ENCODE measurements at regions not wholly inside any gene's neighbourhood (a gene's known extent, or its start where the extent isn't known, plus 50 kb on each side); places are given as distances from the start of the nearest gene placed in this dataset.

- no peak for DNase-seq (ENCODE audit: low read depth)
These were observed 126.0 kb upstream of the IL12B start for GRCh38 chr5:159456261-159456660.

- peak; percentile 35 for DNase-seq (ENCODE audit: low read depth)
These were observed 126.6 kb upstream of the IL12B start for GRCh38 chr5:159456722-159457465.

- DNase-seq (ENCODE audit: low read depth), result no peak
These were observed 128.0 kb upstream of the IL12B start for GRCh38 chr5:159458217-159458711.

- DNase-seq (ENCODE audit: low read depth), result no peak
These were observed 128.9 kb upstream of the IL12B start for GRCh38 chr5:159459132-159459627.

- DNase-seq (ENCODE audit: low read depth), result no peak
These were observed 129.8 kb upstream of the IL12B start for GRCh38 chr5:159459951-159460538.

GRCh38 chr5:159463590-159464321, 133.5 kb upstream of the IL12B start:
- DNase-seq (ENCODE audit: low read depth), result no peak

- no peak for DNase-seq (ENCODE audit: low read depth)
These were observed 135.3 kb upstream of the IL12B start for GRCh38 chr5:159465604-159466003.

- no peak for DNase-seq (ENCODE audit: low read depth)
These were observed 137.4 kb upstream of the IL12B start for GRCh38 chr5:159467666-159468065.

- no peak for DNase-seq (ENCODE audit: low read depth)
These were observed 139.4 kb upstream of the IL12B start for GRCh38 chr5:159469496-159470372.

GRCh38 chr5:159471904-159472303, 141.6 kb upstream of the IL12B start:
- DNase-seq (ENCODE audit: low read depth), result no peak

- DNase-seq (ENCODE audit: low read depth), result no peak
These were observed 144.7 kb upstream of the IL12B start for GRCh38 chr5:159475026-159475425.

GRCh38 chr5:159478950-159479349, 148.7 kb upstream of the IL12B start:
- DNase-seq (ENCODE audit: low read depth), result no peak

- DNase-seq (ENCODE audit: low read depth), result no peak
These were observed 150.6 kb upstream of the IL12B start for GRCh38 chr5:159480849-159481248.

- DNase-seq (ENCODE audit: low read depth), result no peak
These were observed 151.5 kb upstream of the IL12B start for GRCh38 chr5:159481751-159482150.

- no peak for DNase-seq (ENCODE audit: low read depth)
These were observed 156.5 kb upstream of the IL12B start for GRCh38 chr5:159486836-159487235.

GRCh38 chr5:159488516-159488915, 158.2 kb upstream of the IL12B start:
- DNase-seq (ENCODE audit: low read depth), result no peak

- DNase-seq (ENCODE audit: low read depth), result no peak
These were observed 159.5 kb upstream of the IL12B start for GRCh38 chr5:159489779-159490178.

GRCh38 chr5:159490507-159490906, 160.2 kb upstream of the IL12B start:
- no peak for DNase-seq (ENCODE audit: low read depth)

GRCh38 chr5:159493696-159494095, 163.4 kb upstream of the IL12B start:
- DNase-seq (ENCODE audit: low read depth), result no peak

- DNase-seq (ENCODE audit: low read depth), result no peak
These were observed 166.5 kb upstream of the IL12B start for GRCh38 chr5:159496773-159497172.

GRCh38 chr5:159497221-159497620, 166.9 kb upstream of the IL12B start:
- no peak for DNase-seq (ENCODE audit: low read depth)

GRCh38 chr5:159498630-159499029, 168.3 kb upstream of the IL12B start:
- DNase-seq (ENCODE audit: low read depth), result no peak
